ENCODE measurements at regions not wholly inside any gene's neighbourhood (a gene's known extent, or its start where the extent isn't known, plus 50 kb on each side); places are given as distances from the start of the nearest gene placed in this dataset.

DNA sequence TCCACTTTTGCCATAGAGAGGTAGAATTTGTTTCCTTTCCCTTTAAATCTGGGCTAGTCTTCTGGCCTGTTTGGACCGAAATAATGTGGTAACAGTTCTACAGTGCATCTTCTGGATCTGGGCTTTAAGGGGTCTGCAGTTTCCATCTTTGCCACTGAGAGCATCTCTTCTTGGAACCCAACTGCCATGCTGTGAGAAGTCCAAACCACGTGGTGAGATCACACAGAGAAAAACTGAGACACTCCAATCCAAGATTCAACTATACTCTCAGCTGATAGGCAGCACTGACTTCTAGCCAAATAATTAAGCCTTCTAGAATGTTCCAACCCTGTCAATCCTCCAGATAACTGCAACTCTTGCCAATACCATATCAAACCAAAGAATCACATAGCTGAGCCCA, 261.1 kb downstream of the INSIG2 start:
- Histone ChIP-seq H4K91ac (ENCODE audit: low read depth, low read length, poor library complexity) (no peak overlapping the region), H2BK15ac (ENCODE audit: low read length) (no peak overlapping the region), H4K8ac (ENCODE audit: low read depth, low read length) (no peak overlapping the region), H2BK120ac (ENCODE audit: low read depth, low read length) (no peak overlapping the region), H3K4me1 (ENCODE audit: control insufficient read depth in 2 of 2, insufficient read depth in 1 of 2, low read depth in 1 of 2, low read length in 2 of 2) (no peaks in the 10 kb centered on the region), H3K23ac (ENCODE audit: low read depth, low read length, poor library complexity) (no peak overlapping the region), H3K4me2 (ENCODE audit: insufficient read depth, low read length, poor library complexity, severe bottlenecking) (no peak overlapping the region), H3K9me3 (replicated peaks in 1 of 2; ENCODE audit: control insufficient read depth in 2 of 2, insufficient read depth in 1 of 2, low read depth in 1 of 2, low read length in 2 of 2) (peaks cover 0 to 3% of the 10 kb centered on the region in 2 donors), H3K27me3 (ENCODE audit: control insufficient read depth in 3 of 3, insufficient read depth in 3 of 3, low read depth in 1 of 3, low read length in 3 of 3) (no peaks in the 10 kb centered on the region), H3K9ac (ENCODE audit: low read depth, low read length, poor library complexity) (no peak overlapping the region), H2AK5ac (ENCODE audit: low read depth, low read length) (no peak overlapping the region), H2BK5ac (ENCODE audit: low read length) (no peak overlapping the region), H2AFZ (ENCODE audit: low read length) (no peak overlapping the region), H3K36me3 (replicated peaks in 1 of 2; ENCODE audit: control insufficient read depth in 2 of 2, insufficient read depth in 2 of 2, low read length in 2 of 2) (no peaks in the 10 kb centered on the region), H3K14ac (ENCODE audit: low read length) (no peak overlapping the region), H3K27ac (replicated peaks; ENCODE audit: low read length) (no peak overlapping the region), H3K18ac (ENCODE audit: low read length) (no peak overlapping the region), H2BK12ac (ENCODE audit: low read length) (no peak overlapping the region), H3K4ac (ENCODE audit: low read length) (no peak overlapping the region), H3K4me3 (ENCODE audit: low read length in 2 of 2) (no peak overlapping the region), H3K79me1 (ENCODE audit: low read depth, low read length) (no peaks in the 10 kb centered on the region)
- DNase-seq (ENCODE audit: low spot score): no peak
- no CpG with 5 or more reads among the region's 2 CpGs for WGBS, 2 donors (ENCODE audit: extremely low coverage in 2 of 2, insufficient read length in 2 of 2, insufficient replicate concordance in 1 of 2)

- Histone ChIP-seq H3K27ac (replicated peaks; ENCODE audit: low read length) (no peak overlapping the region), H3K9me3 (replicated peaks in 1 of 2; ENCODE audit: control insufficient read depth in 2 of 2, insufficient read depth in 1 of 2, low read depth in 1 of 2, low read length in 2 of 2) (peaks cover 0 to 3% of the 10 kb centered on the region in 2 donors), H2BK15ac (ENCODE audit: low read length) (no peak overlapping the region), H3K4ac (ENCODE audit: low read length) (no peak overlapping the region), H2AFZ (ENCODE audit: low read length) (peak overlapping the region; percentile 7), H3K4me3 (ENCODE audit: low read length in 2 of 2) (no peak overlapping the region), H3K27me3 (ENCODE audit: control insufficient read depth in 3 of 3, insufficient read depth in 3 of 3, low read depth in 1 of 3, low read length in 3 of 3) (no peaks in the 10 kb centered on the region), H3K36me3 (replicated peaks in 1 of 2; ENCODE audit: control insufficient read depth in 2 of 2, insufficient read depth in 2 of 2, low read length in 2 of 2) (no peaks in the 10 kb centered on the region), H3K4me2 (ENCODE audit: insufficient read depth, low read length, poor library complexity, severe bottlenecking) (no peak overlapping the region), H3K18ac (ENCODE audit: low read length) (no peak overlapping the region), H3K79me1 (ENCODE audit: low read depth, low read length) (no peaks in the 10 kb centered on the region), H2BK12ac (ENCODE audit: low read length) (no peak overlapping the region), H4K91ac (ENCODE audit: low read depth, low read length, poor library complexity) (no peak overlapping the region), H3K9ac (ENCODE audit: low read depth, low read length, poor library complexity) (no peak overlapping the region), H3K4me1 (ENCODE audit: control insufficient read depth in 2 of 2, insufficient read depth in 1 of 2, low read depth in 1 of 2, low read length in 2 of 2) (no peaks in the 10 kb centered on the region), H3K23ac (ENCODE audit: low read depth, low read length, poor library complexity) (no peak overlapping the region), H2BK120ac (ENCODE audit: low read depth, low read length) (no peak overlapping the region), H2BK5ac (ENCODE audit: low read length) (no peak overlapping the region), H3K14ac (ENCODE audit: low read length) (no peak overlapping the region), H4K8ac (ENCODE audit: low read depth, low read length) (no peak overlapping the region), H2AK5ac (ENCODE audit: low read depth, low read length) (no peak overlapping the region)
- no peak for DNase-seq (ENCODE audit: low spot score)
- WGBS, 2 donors (ENCODE audit: extremely low coverage in 2 of 2, insufficient read length in 2 of 2, insufficient replicate concordance in 1 of 2): no CpG with 5 or more reads among the region's 4 CpGs
These were observed 260.2 kb downstream of the INSIG2 start for GRCh38 chr2:118348380-118349034.

- Histone ChIP-seq H4K8ac (ENCODE audit: low read depth, low read length) (no peak overlapping the region), H3K4ac (ENCODE audit: low read length) (no peak overlapping the region), H3K4me2 (ENCODE audit: insufficient read depth, low read length, poor library complexity, severe bottlenecking) (no peak overlapping the region), H3K23ac (ENCODE audit: low read depth, low read length, poor library complexity) (no peak overlapping the region), H2BK5ac (ENCODE audit: low read length) (no peak overlapping the region), H3K27ac (replicated peaks; ENCODE audit: low read length) (no peak overlapping the region), H2AK5ac (ENCODE audit: low read depth, low read length) (no peak overlapping the region), H3K18ac (ENCODE audit: low read length) (no peak overlapping the region), H3K4me1 (ENCODE audit: control insufficient read depth in 2 of 2, insufficient read depth in 1 of 2, low read depth in 1 of 2, low read length in 2 of 2) (no peaks in the 10 kb centered on the region), H2AFZ (ENCODE audit: low read length) (no peak overlapping the region), H3K9me3 (replicated peaks in 1 of 2; ENCODE audit: control insufficient read depth in 2 of 2, insufficient read depth in 1 of 2, low read depth in 1 of 2, low read length in 2 of 2) (peaks cover 0 to 3% of the 10 kb centered on the region in 2 donors), H4K91ac (ENCODE audit: low read depth, low read length, poor library complexity) (no peak overlapping the region), H3K4me3 (ENCODE audit: low read length in 2 of 2) (no peak overlapping the region), H3K79me1 (ENCODE audit: low read depth, low read length) (no peaks in the 10 kb centered on the region), H3K27me3 (ENCODE audit: control insufficient read depth in 3 of 3, insufficient read depth in 3 of 3, low read depth in 1 of 3, low read length in 3 of 3) (no peaks in the 10 kb centered on the region), H2BK120ac (ENCODE audit: low read depth, low read length) (no peak overlapping the region), H2BK12ac (ENCODE audit: low read length) (no peak overlapping the region), H2BK15ac (ENCODE audit: low read length) (no peak overlapping the region), H3K36me3 (replicated peaks in 1 of 2; ENCODE audit: control insufficient read depth in 2 of 2, insufficient read depth in 2 of 2, low read length in 2 of 2) (no peaks in the 10 kb centered on the region), H3K14ac (ENCODE audit: low read length) (no peak overlapping the region), H3K9ac (ENCODE audit: low read depth, low read length, poor library complexity) (no peak overlapping the region)
- no peak for DNase-seq (ENCODE audit: low spot score)
- no CpG with 5 or more reads among the region's 3 CpGs for WGBS, 2 donors (ENCODE audit: extremely low coverage in 2 of 2, insufficient read length in 2 of 2, insufficient replicate concordance in 1 of 2)
These were observed 257.2 kb downstream of the INSIG2 start for GRCh38 chr2:118345465-118345864.

DNA sequence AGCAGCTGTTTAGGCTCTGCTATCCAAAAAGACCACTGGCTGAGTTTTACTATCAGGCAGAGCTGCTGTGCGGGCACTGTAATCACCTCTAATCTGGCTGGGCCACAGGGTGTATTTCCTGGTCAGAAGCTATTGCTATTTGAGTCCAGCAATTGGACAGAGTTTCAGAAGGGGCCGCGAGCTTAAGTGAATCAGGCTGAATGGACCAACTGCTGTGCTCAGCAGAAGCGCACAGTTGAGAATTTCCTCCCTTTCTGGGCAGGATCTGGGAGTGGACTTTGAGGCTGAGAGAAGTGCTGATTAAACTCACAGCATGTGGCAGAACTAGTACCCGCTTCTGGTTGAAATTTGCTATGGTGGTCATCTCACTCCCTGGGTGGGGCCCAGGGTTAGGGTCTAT, 251.8 kb downstream of the INSIG2 start:
- Histone ChIP-seq H3K4ac (ENCODE audit: low read length) (no peak overlapping the region), H3K23ac (ENCODE audit: low read depth, low read length, poor library complexity) (no peak overlapping the region), H3K4me1 (ENCODE audit: control insufficient read depth in 2 of 2, insufficient read depth in 1 of 2, low read depth in 1 of 2, low read length in 2 of 2) (no peaks in the 10 kb centered on the region), H2BK5ac (ENCODE audit: low read length) (no peak overlapping the region), H3K4me2 (ENCODE audit: insufficient read depth, low read length, poor library complexity, severe bottlenecking) (no peak overlapping the region), H3K4me3 (ENCODE audit: low read length in 2 of 2) (no peak overlapping the region), H2BK12ac (ENCODE audit: low read length) (no peak overlapping the region), H2AFZ (ENCODE audit: low read length) (peak overlapping the region; percentile 32), H3K27ac (replicated peaks; ENCODE audit: low read length) (no peak overlapping the region), H4K91ac (ENCODE audit: low read depth, low read length, poor library complexity) (no peak overlapping the region), H4K8ac (ENCODE audit: low read depth, low read length) (no peak overlapping the region), H3K14ac (ENCODE audit: low read length) (no peak overlapping the region), H2BK15ac (ENCODE audit: low read length) (no peak overlapping the region), H3K9me3 (replicated peaks in 1 of 2; ENCODE audit: control insufficient read depth in 2 of 2, insufficient read depth in 1 of 2, low read depth in 1 of 2, low read length in 2 of 2) (peaks cover 0 to 14% of the 10 kb centered on the region in 2 donors), H3K36me3 (replicated peaks in 1 of 2; ENCODE audit: control insufficient read depth in 2 of 2, insufficient read depth in 2 of 2, low read length in 2 of 2) (no peaks in the 10 kb centered on the region), H2BK120ac (ENCODE audit: low read depth, low read length) (no peak overlapping the region), H3K27me3 (ENCODE audit: control insufficient read depth in 3 of 3, insufficient read depth in 3 of 3, low read depth in 1 of 3, low read length in 3 of 3) (no peaks in the 10 kb centered on the region), H3K79me1 (ENCODE audit: low read depth, low read length) (no peaks in the 10 kb centered on the region), H3K18ac (ENCODE audit: low read length) (no peak overlapping the region), H3K9ac (ENCODE audit: low read depth, low read length, poor library complexity) (no peak overlapping the region), H2AK5ac (ENCODE audit: low read depth, low read length) (no peak overlapping the region)
- WGBS, 2 donors (ENCODE audit: extremely low coverage in 2 of 2, insufficient read length in 2 of 2, insufficient replicate concordance in 1 of 2): no CpG with 5 or more reads among the region's 5 CpGs
- no peak for DNase-seq (ENCODE audit: low spot score)
